IMR-90 (cell line): ENCODE measurements at regions not wholly inside any gene's neighbourhood (a gene's known extent, or its start where the extent isn't known, plus 50 kb on each side); places are given as distances from the start of the nearest gene placed in this dataset.

Experiments used
- ATAC-seq: fragments of 200-7000 bp; cut with Tn5 transposase; 2 replicates; pipeline ENCODE4 v1.9.1; 2020; ENCODE audit warnings: low read depth, mild to moderate bottlenecking, moderate library complexity
- BruUV-seq: library from RNA; stranded (reverse); fragments of 400-500 nt; replicated peaks from 2 replicates; lab custom pipeline; 2021; lab: Mats Ljungman, UMichigan
- CTCF ChIA-PET: fragments of 300-600 bp; formaldehyde crosslinking; extraction: SDS; loops from one replicate; lab custom pipeline; 2021; ENCODE audit warnings: antibody characterized with exemption; lab: Yijun Ruan, JAX
- POLR2A ChIA-PET: fragments of 300-600 bp; sonication (Branson Sonifier 250); formaldehyde crosslinking; loops from one replicate; lab custom pipeline; 2022; ENCODE audit warnings: antibody characterized with exemption; ENCODE audit not compliant: unreplicated experiment; lab: Charles Lee
- DNase-seq: peaks from one replicate; pipeline ENCODE4 v3.0.0; 2013
- H2AFZ ChIP-seq: replicated peaks from 2 replicates; pipeline ENCODE3; 2013; ENCODE audit warnings: low read length, mild to moderate bottlenecking; ENCODE audit not compliant: poor library complexity
- H2AK5ac ChIP-seq: 2 replicates; pipeline ENCODE4 v1.6.1; 2013; ENCODE audit warnings: low read depth, low read length, inconsistent platforms
- H2AK9ac ChIP-seq: replicated peaks from 2 replicates; pipeline ENCODE3; 2013; ENCODE audit warnings: mild to moderate bottlenecking, low read depth, low read length, moderate library complexity; ENCODE audit not compliant: poor library complexity
- H2BK120ac ChIP-seq: 2 replicates; pipeline ENCODE4 v1.6.1; 2013; ENCODE audit warnings: low read depth, low read length, inconsistent platforms
- H2BK15ac ChIP-seq: 3 replicates; pipeline ENCODE4 v1.6.1; 2013; ENCODE audit warnings: low read depth, low read length, inconsistent platforms
- H2BK20ac ChIP-seq: 2 replicates; pipeline ENCODE4 v1.6.1; 2013; ENCODE audit warnings: low read depth, mild to moderate bottlenecking, inconsistent platforms, low read length, moderate library complexity
- H2BK5ac ChIP-seq: 2 replicates; pipeline ENCODE4 v1.6.1; 2013; ENCODE audit warnings: mild to moderate bottlenecking, low read depth, low read length, inconsistent platforms; ENCODE audit not compliant: poor library complexity, severe bottlenecking
- H3K14ac ChIP-seq: replicated peaks from 2 replicates; pipeline ENCODE4 v1.6.1; 2013; ENCODE audit warnings: low read depth, low read length, inconsistent platforms
- H3K18ac ChIP-seq: 2 replicates; pipeline ENCODE4 v1.6.1; 2013; ENCODE audit warnings: low read depth, low read length, control low read depth
- H3K23ac ChIP-seq: 2 replicates; pipeline ENCODE4 v1.6.1; 2013; ENCODE audit warnings: low read depth, low read length, inconsistent platforms
- H3K27ac ChIP-seq: 2 replicates; pipeline ENCODE4 v1.5.1; 2013; ENCODE audit warnings: mild to moderate bottlenecking, control low read depth, low read length; ENCODE audit not compliant: insufficient read depth
- H3K27me3 ChIP-seq: 2 replicates; pipeline ENCODE4 v1.6.1; 2013; ENCODE audit warnings: low read length; ENCODE audit not compliant: control insufficient read depth, insufficient read depth
- H3K36me3 ChIP-seq: 2 replicates; pipeline ENCODE4 v1.6.1; 2013; ENCODE audit warnings: low read length, mixed read lengths; ENCODE audit not compliant: control insufficient read depth, insufficient read depth
- H3K4ac ChIP-seq: 2 replicates; pipeline ENCODE4 v1.6.1; 2013; ENCODE audit warnings: low read depth, low read length, inconsistent platforms
- H3K4me1 ChIP-seq: 2 replicates; pipeline ENCODE4 v1.6.1; 2013; ENCODE audit warnings: low read length, mixed read lengths; ENCODE audit not compliant: control insufficient read depth, insufficient read depth
- H3K4me2 ChIP-seq: 2 replicates; pipeline ENCODE4 v1.6.1; 2013; ENCODE audit warnings: low read depth, mild to moderate bottlenecking, control low read depth, low read length, moderate library complexity
- H3K4me3 ChIP-seq: 2 replicates; pipeline ENCODE4 v1.5.1; 2013; ENCODE audit warnings: low read depth, mild to moderate bottlenecking, control low read depth, low read length, moderate library complexity; ENCODE audit not compliant: insufficient read depth
- H3K56ac ChIP-seq: 2 replicates; pipeline ENCODE4 v1.6.1; 2013; ENCODE audit warnings: low read length, inconsistent platforms; ENCODE audit not compliant: insufficient read depth; ENCODE audit errors: extremely low read depth
- H3K79me1 ChIP-seq, 2 experiments: 2 replicates each; pipeline ENCODE4 v1.6.1; 2013; ENCODE audit warnings: low read length in 2 of 2, inconsistent platforms in 1 of 2, low read depth in 1 of 2
- H3K9ac ChIP-seq: 2 replicates; pipeline ENCODE4 v1.6.1; 2013; ENCODE audit warnings: low read depth, low read length, control low read depth
- H3K9me1 ChIP-seq: 2 replicates; pipeline ENCODE4 v1.6.1; 2013; ENCODE audit warnings: low read length, inconsistent platforms; ENCODE audit not compliant: insufficient read depth
- H3K9me3 ChIP-seq: 2 replicates; pipeline ENCODE4 v1.6.1; 2013; ENCODE audit warnings: low read length; ENCODE audit not compliant: control insufficient read depth, insufficient read depth
- H4K20me1 ChIP-seq: 2 replicates; pipeline ENCODE4 v1.6.1; 2013; ENCODE audit warnings: low read length, inconsistent platforms; ENCODE audit not compliant: insufficient read depth
- H4K5ac ChIP-seq: 2 replicates; pipeline ENCODE4 v1.6.1; 2013; ENCODE audit warnings: mild to moderate bottlenecking, low read depth, low read length, control low read depth
- H4K8ac ChIP-seq, 2 experiments: 2 replicates each; pipeline ENCODE4 v1.6.1; 2013; ENCODE audit warnings: low read depth in 2 of 2, low read length in 2 of 2, control low read depth in 1 of 2, inconsistent platforms in 1 of 2
- H4K91ac ChIP-seq: 2 replicates; pipeline ENCODE4 v1.6.1; 2013; ENCODE audit warnings: low read depth, low read length, inconsistent platforms; ENCODE audit not compliant: insufficient read depth
- BHLHE40 ChIP-seq: fragments of 150-350 bp; IDR thresholded peaks from 2 replicates; pipeline ENCODE4 v1.6.1; 2016; ENCODE audit warnings: mild to moderate bottlenecking, low read depth, low read length
- CEBPB ChIP-seq: IDR thresholded peaks from 2 replicates; pipeline ENCODE4 v1.6.1; 2012; ENCODE audit warnings: low read depth, low read length, improper control_type of control experiment
- CHD1 ChIP-seq: IDR thresholded peaks from 2 replicates; pipeline ENCODE4 v1.6.1; 2012; ENCODE audit warnings: low read depth, low read length, improper control_type of control experiment
- CTCF ChIP-seq: conservative IDR thresholded peaks from 2 replicates; pipeline ENCODE4 v1.5.1; 2012; ENCODE audit warnings: mild to moderate bottlenecking, low read depth, low read length, improper control_type of control experiment
- ELK1 ChIP-seq: fragments of 150-350 bp; IDR thresholded peaks from 2 replicates; pipeline ENCODE4 v1.6.1; 2016; ENCODE audit warnings: low read depth, mild to moderate bottlenecking, low read length, moderate library complexity, borderline replicate concordance
- FOS ChIP-seq: fragments of 150-350 bp; IDR thresholded peaks from 2 replicates; pipeline ENCODE4 v1.6.1; 2016; ENCODE audit warnings: low read depth, low read length
- MAFK ChIP-seq: IDR thresholded peaks from 2 replicates; pipeline ENCODE4 v1.6.1; 2012; ENCODE audit warnings: low read depth, low read length, improper control_type of control experiment
- MAZ ChIP-seq: IDR thresholded peaks from 2 replicates; pipeline ENCODE4 v1.6.1; 2012; ENCODE audit warnings: low read depth, mild to moderate bottlenecking, low read length, improper control_type of control experiment, moderate library complexity, borderline replicate concordance
- MXI1 ChIP-seq: IDR thresholded peaks from 2 replicates; pipeline ENCODE4 v1.6.1; 2012; ENCODE audit warnings: low read depth, mild to moderate bottlenecking, low read length, moderate library complexity, borderline replicate concordance
- NFE2L2 ChIP-seq: fragments of 150-350 bp; IDR thresholded peaks from 2 replicates; pipeline ENCODE4 v1.6.1; 2016; ENCODE audit warnings: low read depth, mild to moderate bottlenecking, low read length
- POLR2A ChIP-seq: IDR thresholded peaks from 2 replicates; pipeline ENCODE4 v1.6.1; 2012; ENCODE audit warnings: mild to moderate bottlenecking, low read depth, low read length
- RAD21 ChIP-seq: IDR thresholded peaks from 2 replicates; pipeline ENCODE4 v1.6.1; 2012; ENCODE audit warnings: low read length, improper control_type of control experiment
- RCOR1 ChIP-seq: IDR thresholded peaks from 2 replicates; pipeline ENCODE4 v1.6.1; 2012; ENCODE audit warnings: mild to moderate bottlenecking, low read length, improper control_type of control experiment; ENCODE audit not compliant: insufficient replicate concordance
- RFX5 ChIP-seq: IDR thresholded peaks from 2 replicates; pipeline ENCODE4 v1.8.0; 2012; ENCODE audit warnings: low read depth, mild to moderate bottlenecking, low read length, moderate library complexity
- SMC3 ChIP-seq: fragments of 150-350 bp; IDR thresholded peaks from 2 replicates; pipeline ENCODE4 v1.6.1; 2016; ENCODE audit warnings: low read depth, mild to moderate bottlenecking, antibody characterized with exemption, low read length, moderate library complexity
- USF2 ChIP-seq: fragments of 150-350 bp; IDR thresholded peaks from 2 replicates; pipeline ENCODE4 v1.6.1; 2017; ENCODE audit warnings: mild to moderate bottlenecking, antibody characterized with exemption, low read length, low read depth
- WGBS, 2 experiments: methylation state at CpG; one replicate each; pipeline versions ENCODE4 v1.1.5 to v1.1.7; 2013; ENCODE audit warnings: missing lambda C conversion rate in 2 of 2; ENCODE audit not compliant: insufficient read length in 1 of 2; ENCODE audit errors: extremely low coverage in 2 of 2; 5-methylcytosine and 5-hydroxymethylcytosine counted together
- dilution Hi-C: fragments of 300-500 bp; cut with HindIII; formaldehyde crosslinking; loops from one replicate; pipeline ENCODE4 v1.14.3; 2018; ENCODE audit warnings: low sequenced_read_pairs; ENCODE audit not compliant: unreplicated experiment
- in situ Hi-C: fragments of 300-500 bp; cut with MboI; formaldehyde crosslinking; loops from 3 replicates; pipeline ENCODE4 v1.14.3; 2019; ENCODE audit warnings: low sequenced_read_pairs, inconsistent platforms, mixed read lengths
- intact Hi-C: fragments of 100-400 bp; cut with micrococcal nuclease; formaldehyde crosslinking; loops from 2 replicates; pipeline ENCODE4 v1.10.0; 2022

- intact Hi-C loops = no loop called here
- no peak overlapping the region for H4K8ac ChIP-seq
- CTCF ChIA-PET = no interaction called here
These were observed 285.7 kb downstream of the TBL1XR1 start for GRCh38 chr3:176911579-176911978.

More at GRCh38 chr3:176911579-176911978, 285.7 kb downstream of the TBL1XR1 start:
- ATAC-seq (no peak), DNase-seq (no peak)
- Histone ChIP-seq H3K9me3 (no peaks in the 10 kb centered on the region), H3K79me1 (no peaks in the 10 kb centered on the region), H3K23ac (no peak overlapping the region), H2BK120ac (no peak overlapping the region), H3K14ac (no peak overlapping the region), H4K20me1 (no peaks in the 10 kb centered on the region), H3K4ac (no peak overlapping the region), H3K27me3 (no peaks in the 10 kb centered on the region), H3K9me1 (no peaks in the 10 kb centered on the region), H4K5ac (no peak overlapping the region), H3K9ac (no peak overlapping the region), H2AFZ (no peak overlapping the region), H2BK5ac (no peak overlapping the region), H2AK5ac (no peak overlapping the region), H2BK20ac (no peak overlapping the region), H3K4me2 (no peak overlapping the region), H3K18ac (no peak overlapping the region), H3K4me3 (no peak overlapping the region), H2BK15ac (no peak overlapping the region), H3K27ac (no peak overlapping the region), H4K91ac (no peak overlapping the region), H3K56ac (no peak overlapping the region), H3K36me3 (no peaks in the 10 kb centered on the region), H3K4me1 (peaks cover 2% of the 10 kb centered on the region; the same call in 1 of the 2 replicates), H2AK9ac (no peak overlapping the region)
- POLR2A ChIA-PET = no interaction called here
- in situ Hi-C loops (no loop called here), dilution Hi-C loops (no loop called here)
- WGBS, 2 experiments = no CpG with 5 or more reads among the region's 1 CpG
- no TSS peak for BruUV-seq
- TF ChIP-seq RFX5 (no peak), RCOR1 (no peak), USF2 (no peak), MAFK (no peak), MXI1 (no peak), SMC3 (no peak), POLR2A (no peak), CHD1 (no peak), RAD21 (no peak), ELK1 (no peak), BHLHE40 (no peak), CTCF (no peak), NFE2L2 (no peak), MAZ (no peak), CEBPB (no peak), FOS (no peak)
